ENCODE measurements at regions not wholly inside any gene's neighbourhood (a gene's known extent, or its start where the extent isn't known, plus 50 kb on each side); places are given as distances from the start of the nearest gene placed in this dataset.
"Not testable (repeated sequence)": the region's sequence is repeated elsewhere in the genome, so short reads cannot be mapped to it uniquely, and the experiment has no call there.

DNA sequence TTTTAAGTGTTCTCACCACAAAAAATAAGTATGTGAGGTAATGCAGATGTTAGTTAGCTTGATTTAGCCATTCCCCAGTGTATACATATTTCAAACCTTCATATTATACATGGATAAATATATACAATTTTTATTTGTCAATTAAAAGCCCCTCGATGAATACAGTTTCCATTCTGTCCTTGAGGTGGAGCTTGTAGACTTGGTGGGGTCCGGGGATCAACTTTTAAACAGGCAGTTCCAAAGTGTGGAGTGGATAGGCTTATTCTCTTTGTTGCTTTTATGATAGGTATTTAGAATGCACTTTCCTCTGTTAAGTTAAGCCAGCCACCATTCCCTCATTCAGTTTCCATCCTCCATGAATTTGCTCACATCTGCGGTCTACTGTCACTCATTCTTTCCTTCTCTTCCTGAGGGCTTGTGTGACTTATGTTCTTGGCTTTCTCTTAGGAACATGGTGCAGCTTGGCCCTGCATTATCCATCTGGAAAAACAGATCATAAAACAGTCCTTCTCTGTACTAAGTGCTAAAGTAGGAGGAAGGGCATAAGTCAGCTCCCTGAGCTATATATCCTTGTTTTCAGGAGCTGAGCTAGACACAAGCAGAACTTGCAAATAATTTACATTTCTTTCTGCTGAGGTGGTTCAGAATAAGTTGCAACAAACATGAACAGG, 149.1 kb downstream of the NFKBIZ start:
- DNase-seq = peak; percentile 39

DNA sequence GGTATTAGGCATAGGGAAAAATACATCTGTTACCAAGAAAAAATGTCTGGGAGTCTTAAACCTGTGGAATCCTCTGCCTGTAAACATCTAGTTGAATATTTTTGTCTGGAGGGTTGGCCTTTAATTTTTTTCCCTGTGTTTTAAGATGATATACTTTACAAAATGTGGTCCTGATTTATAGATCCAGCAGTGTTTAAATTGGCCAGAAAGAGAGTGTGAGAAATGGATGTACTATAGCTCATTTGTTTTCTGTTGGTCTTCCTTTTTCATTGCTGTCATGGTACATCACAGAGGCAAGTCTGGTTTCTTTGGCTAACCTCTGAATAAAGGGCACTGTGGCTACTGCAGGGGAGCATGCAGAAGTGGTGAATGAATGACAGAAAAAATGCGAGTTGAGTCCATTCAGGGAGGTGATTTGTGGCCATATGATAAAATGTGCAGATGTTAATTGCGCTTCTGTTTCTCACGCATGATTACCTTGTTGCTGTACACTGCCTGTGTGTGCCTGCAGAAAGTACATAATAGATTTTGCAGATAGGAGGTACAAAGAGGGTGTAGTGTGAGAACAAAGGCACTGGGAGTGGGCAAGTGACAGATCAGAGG, 150.0 kb downstream of the NFKBIZ start:
- no peak for DNase-seq

DNA sequence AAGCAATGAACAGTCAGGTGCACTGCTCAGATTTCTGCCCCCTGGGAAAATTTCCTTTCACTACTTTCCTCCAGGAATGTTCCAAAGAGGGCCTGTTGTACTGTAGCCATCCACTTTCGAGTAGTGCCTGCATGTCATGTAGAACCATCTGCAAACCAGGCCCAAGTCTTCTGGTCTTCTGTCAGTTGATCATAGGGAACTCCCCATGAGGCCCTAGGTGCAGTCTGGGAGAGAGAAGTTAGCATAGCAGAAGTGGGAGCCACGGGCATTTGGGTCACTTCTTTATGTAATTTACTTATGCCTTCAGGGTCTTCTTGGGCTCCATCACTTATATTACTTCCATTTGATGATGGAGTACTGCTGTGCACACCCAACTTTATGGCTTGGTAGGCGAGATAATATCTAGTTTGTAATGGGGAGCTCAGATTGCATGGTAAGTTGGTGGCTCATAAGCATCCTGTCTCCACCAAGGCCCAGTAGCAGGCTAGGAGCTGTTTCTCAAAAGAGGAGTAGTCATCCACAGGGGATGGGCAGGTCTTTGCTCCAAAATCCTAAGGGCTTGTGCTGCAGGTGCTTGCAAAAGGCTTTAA, 151.4 kb downstream of the NFKBIZ start:
- DNase-seq = no peak

DNA sequence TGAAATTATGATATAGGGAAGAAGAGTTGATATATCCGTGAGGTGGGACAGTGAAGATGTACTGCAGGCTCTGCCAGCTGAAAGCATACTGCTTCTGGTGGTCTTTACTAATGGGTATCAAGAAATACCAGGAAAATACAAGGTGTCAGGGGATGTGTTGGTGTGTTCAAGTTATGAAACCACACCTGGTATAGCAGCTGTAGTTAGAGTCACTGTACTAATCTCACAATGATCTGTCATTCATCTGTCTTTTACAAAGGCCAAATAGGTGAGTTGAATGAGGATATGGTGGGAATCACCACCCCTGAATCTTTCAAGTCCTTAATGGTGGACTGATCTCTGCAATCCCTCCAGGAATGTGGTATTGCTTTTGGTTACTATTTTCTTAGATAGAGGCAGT, 152.7 kb downstream of the NFKBIZ start:
- DNase-seq = no peak

DNA sequence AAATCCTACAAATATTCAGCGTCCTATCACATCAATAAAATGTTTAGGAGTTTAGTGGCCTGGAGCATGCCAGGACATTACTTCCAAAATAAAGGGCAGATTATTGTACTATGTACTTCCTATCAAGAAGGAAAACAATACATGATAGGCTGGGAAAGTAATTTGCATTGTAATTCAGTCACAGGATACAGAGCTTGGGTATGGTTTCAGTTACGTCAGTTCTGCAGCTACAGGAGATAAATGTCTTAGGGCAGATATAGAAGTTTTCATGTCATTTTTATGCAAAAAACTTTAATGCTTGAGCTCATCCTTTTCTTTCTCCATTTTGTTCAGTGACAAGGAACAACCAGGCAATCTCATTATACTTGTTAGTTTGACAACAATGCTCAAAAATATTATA, 155.2 kb downstream of the NFKBIZ start:
- no peak for DNase-seq

DNA sequence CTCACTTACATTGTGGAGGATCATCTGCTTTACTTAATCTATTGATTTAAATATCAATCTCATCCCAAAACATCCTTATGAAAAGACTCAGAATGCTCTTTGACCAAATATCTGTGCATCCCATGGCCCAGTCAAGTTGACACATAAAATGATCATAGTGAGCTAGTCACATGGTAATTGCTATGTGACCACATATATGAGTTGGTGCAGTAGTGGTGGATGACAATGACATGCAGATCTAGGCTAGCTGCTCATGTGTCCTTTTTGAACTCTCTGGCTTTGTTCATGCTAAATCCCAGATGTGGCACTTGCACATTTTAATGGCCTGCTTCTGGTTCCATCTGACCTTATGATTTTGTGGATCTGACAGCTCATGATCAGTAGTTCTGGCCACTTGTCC, 156.2 kb downstream of the NFKBIZ start:
- DNase-seq = no peak

DNA sequence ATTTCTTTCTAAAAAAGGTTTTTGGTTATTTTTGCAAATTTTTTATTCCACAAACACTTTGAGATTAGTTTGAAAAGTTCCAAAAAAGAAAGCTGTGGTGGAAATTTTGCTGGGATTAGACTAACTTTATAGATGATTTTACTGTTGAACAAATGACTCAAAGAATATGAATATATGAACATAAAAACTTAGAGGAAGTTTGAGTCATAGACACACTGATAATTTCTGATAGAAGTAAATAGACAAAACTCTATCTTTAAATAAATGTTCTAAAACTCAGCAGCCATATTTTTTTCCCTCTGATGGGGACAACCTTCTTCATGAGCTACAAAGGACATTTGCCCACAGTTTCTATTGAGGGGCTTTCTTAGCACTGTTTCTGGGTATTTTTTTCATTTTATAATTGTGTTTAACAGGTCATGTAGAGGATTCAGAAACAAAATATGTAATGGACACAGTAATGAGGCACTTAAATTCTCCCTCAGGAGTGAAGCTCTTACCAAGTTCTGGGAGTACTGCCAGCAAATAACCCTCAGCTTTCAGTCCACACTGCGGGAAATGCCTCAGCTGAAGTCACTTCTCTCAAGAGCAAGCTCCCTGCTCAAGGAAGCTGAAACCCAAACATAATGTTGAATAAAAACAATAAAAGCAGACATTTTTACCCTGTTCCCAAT, 157.6 kb downstream of the NFKBIZ start:
- peak; percentile 65 for DNase-seq

DNA sequence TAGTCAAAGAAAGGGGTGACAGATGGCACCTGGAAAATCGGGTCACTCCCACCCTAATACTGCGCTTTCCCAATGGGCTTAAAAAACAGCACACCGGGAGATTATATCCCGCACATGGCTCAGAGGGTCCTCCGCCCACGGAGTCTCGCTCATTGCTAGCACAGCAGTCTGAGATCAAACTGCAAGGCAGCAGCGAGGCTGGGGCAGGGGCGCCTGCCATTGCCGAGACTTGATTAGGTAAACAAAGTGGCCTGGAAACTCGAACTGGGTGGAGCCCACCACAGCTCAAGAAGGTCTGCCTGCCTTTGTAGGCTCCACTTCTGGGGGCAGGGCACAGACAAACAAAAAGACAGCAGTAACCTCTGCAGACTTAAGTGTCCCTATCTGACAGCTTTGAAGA, 159.1 kb downstream of the NFKBIZ start:
- DNase-seq = not testable (repeated sequence)

DNA sequence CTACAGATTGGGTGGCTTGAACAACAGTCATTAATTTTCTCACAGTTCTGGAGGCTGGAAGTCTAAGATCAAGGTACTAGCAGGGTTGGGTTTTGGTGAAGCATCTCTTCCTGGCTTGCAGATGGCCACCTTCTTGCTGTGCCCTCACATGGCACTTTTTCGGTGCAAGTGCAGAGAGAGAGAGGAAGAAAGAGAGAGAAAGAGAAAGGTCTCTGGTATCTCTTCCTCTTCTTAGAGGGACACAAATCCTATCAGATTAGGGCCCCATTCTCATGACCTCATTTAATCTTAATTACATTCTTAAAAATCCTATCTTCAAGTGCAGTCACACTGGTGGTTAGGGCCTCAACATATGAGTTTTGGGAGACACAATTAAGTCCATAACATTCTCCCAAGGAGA, 167.1 kb downstream of the NFKBIZ start:
- no peak for DNase-seq

DNA sequence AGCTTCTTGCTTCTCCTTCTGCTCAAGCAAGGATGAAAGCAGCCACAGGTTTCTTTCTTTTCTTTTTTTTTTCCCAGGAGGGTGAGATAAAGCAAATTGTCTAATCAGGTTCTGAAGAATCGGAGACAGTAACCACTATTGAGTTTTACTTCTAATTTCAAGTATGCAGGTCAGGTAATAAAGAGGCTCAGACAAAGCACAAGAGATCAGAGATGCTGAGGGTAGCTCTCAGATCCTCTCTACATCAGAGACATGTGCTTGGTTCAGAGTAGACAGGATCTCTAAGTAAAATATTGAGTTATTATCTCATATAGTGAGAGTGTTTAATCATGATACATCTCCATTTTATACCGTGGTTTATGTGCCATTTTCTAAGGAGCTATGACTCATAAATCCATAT, 168.5 kb downstream of the NFKBIZ start:
- no peak for DNase-seq

DNA sequence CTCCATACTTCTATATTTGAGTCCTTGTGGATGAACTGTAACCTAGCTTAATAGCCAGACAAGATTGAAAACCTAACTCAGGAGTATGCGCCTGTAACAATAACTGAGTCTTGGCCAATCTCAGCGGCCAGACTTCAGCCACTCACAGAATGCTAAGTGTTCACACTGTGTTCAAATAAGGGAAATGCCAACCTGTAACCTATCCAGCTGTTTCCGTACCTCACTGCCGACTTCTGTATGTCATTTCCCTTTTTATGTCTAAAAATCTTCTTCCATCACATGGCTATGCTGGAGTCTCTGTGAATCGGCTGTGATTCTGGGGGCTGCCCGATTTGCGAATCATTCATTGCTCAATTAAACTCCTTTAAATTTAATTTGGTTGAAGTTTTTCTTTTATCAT, 169.2 kb downstream of the NFKBIZ start:
- no peak for DNase-seq

DNA sequence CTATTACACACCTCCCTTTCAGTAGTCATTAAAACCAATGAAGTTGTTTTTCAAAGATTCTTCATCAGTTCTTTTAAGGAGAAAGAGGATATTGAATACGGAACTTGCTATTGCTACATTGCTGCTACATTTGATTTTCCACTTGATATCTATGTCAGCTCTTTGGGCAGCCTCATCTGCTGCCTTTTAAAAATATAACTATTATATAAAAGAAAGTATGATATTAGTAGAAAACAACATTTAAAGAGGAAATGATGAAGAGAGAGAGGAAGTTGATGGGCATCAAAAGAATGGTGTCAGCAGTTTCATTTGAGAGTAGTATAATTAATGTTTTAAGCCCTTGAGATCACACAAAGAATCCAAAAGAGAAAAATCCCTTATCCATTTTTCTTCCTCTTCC, 171.4 kb downstream of the NFKBIZ start:
- no peak for DNase-seq

DNA sequence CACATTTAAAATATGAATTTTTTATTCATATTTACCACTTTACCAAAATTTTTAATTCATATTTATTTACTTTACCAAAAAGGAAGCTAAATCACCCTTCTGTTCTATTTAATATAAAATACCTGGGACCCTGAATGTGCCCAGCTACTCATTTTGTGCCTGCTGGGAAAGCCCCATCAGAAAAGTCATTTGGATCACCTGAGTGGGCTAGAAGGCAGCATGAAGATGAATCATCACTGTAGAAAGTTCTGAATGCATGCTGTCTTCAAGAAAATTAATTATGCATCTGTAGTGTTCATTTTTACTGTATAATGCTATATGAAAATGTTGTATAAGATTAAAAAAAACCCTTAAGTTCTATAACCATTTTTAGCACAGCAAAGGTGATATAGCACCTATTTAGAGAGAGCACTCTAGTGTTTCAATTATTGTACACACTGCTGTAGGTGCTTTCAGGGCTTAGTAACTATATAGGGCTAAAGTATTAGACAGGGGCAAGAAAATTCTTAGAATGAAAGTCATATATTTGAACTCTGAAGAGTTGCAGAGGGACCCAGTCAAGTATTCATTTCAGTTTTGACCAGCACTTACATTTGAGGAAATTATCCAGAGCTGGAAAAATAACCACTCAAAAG, 175.1 kb downstream of the NFKBIZ start:
- no peak for DNase-seq

DNA sequence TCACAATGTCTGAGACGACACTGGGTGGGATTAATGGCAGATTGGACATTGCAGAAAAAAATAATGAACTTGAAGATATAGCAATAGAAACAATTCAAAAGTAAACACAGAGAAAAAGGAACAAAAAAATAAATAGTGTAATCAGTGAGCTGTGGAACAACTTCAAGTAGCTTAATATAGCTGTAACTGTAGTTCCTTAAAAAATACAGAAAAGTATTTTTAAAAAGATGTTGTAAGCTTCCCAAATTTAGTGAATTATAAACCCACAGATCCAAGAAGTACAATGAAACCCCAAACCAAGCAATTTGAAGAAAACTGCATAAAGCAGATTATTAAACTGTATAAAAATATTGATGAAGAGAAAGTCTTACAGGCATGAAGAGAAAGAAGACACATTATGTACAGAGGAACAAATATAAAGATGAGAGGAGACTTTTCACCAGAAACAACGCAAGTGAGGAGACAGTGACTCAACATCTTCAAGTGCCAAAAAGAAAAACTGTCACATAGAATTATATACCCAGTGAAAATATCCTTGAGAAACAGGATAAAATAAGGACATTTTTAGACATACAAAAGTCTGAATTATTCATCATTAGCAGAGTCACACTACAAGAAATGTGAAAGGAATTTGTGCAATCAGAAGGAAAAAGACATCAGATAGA, 176.4 kb downstream of the NFKBIZ start:
- no peak for DNase-seq

DNA sequence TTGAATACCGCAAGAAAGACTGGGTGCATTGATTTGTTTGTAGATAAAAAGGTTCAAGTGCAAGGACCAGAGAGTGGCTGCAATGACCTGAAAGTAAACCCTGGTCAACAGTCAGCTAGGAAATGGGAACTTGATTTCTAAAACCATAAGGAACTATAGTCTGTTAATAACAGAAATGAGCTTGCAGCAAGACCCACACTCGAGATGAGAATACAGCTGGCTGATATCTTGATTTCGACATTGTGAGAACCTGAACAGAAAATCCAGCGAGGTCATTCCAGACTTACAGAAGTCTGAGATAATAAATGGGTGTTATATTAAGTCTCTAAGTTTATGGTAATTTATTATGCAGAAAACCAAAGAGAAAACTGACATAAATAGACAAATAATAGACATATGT, 177.3 kb downstream of the NFKBIZ start:
- DNase-seq = no peak

DNA sequence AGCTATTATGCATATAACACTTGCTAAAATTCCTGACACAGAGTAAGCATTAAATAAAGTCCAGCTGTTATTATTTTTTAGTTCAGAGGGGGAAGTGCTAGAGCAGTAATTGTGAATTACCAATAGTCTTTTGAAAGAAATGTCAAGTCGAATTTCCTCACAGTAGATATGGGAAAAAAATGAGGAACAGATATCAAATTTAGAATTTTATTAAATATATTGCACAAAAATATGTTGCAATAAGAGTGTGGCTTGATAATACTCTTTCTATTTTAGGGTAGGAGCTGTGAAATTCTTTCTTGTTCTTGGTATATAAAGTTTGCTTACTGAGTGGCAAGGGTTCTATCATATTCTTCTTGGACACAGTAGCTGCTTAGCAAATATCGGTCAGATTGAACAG, 181.3 kb downstream of the NFKBIZ start:
- DNase-seq = no peak

DNA sequence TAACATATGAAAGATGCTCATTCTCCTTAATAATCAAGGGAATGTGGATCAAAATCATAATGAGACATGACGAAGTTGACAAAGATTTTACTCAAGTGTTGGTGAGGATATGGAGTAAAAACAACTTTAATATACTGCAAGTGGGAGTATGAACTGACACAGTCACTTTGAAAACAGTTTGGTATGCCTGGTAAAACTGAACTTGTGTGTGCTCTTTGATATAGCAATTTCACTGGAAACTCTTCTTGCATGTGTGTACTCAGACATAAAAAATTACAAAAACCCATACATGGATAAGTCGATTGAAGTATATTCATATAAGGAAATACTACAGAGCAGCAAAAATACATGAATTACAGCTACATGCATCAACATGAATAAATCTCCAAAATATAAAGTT, 182.5 kb downstream of the NFKBIZ start:
- no peak for DNase-seq

DNA sequence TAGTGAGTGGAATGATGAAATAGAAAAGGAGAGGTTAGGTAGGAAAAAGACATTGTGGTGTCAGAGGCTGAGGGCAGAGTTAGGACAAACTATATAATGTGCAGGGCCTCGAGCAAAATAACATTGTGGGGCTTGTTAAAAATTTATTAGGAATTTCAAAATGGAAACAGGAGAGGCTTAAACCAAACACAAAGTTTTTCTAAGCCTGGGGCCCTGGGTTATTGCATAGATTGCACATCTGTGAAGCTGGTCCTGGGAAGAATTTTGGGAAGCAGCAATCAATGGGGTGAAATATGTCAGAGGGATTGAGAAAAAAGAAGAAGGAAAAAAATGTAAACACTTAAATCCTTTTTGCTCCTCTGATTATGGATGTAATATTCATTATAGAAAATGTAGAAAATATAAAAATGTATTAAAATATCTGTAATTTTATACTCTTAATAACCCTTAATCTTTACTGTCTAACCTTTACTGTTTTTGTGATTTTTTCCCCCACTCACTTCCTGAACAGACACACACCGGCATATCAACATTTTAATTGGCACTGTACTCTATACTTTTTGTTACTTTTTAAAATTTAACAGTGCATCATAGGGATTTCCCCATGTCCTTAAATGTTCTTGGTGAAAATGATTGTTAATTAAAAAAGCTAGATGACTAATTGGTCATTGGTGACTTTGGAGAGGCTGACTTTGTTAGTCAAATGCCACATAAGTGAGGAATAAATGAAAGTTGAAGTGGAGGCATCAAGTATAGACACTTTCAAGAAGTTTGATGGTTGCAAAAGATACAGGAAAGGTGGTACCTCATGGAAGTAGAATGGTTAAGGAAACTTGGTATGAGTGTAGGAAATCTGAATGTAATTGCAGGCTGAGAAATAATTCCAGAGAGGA, 183.4 kb downstream of the NFKBIZ start:
- no peak for DNase-seq

DNA sequence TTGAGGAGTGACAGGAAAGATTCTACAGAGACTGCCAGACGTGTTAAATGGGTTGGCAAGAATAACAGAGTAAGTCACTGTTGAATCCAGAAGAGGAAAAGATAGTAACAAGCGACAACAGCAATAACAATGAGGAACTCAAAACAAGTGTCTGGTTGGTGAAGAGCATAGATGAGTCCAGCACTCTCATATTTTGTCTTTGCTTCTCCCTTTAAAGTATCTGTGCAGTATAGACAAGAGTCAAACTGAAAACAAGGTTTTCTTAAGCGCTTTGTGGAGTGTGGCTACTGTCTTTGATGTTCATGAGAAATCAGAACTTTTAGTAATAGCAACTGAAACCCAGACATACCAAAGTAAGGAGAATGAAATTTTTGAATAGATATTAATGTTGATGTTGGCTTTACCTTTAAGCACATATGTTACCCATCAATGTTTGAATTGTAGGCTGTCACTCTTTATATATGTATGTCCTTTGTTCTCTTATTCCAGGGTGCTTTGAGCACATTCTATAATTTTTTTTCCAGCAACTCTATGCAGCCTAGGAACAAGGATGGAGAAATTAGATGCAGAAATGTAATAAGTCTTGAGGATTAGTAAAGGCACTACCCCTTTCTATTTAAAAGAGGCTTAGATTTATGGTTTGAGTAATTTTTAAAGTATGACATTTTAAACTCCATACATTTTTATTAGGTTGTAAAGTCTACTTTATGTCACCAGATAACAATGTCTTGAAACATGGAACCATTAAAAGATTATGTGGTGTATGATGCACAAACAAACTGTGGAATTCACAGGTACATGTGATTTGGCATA, 185.5 kb downstream of the NFKBIZ start:
- no peak for DNase-seq

DNA sequence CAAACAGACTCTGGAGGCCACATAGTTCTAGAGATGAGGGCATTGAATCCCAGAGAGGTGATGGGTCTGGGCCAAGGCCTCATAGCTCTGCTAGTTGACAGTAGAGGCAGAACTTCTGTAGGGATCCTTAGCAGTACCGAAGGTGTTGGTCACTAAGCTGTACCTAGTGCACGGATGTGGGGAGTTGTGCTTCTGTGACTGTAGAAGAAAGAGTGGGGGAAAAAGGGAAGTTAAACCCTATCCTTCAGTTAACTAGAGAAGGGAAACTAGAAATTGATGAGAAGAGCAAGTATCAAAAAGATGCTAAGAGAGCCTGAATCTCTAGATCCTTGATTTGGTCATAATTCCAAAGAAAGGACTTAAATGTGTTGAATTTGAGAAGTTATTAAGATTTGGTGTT, 186.7 kb downstream of the NFKBIZ start:
- no peak for DNase-seq

DNA sequence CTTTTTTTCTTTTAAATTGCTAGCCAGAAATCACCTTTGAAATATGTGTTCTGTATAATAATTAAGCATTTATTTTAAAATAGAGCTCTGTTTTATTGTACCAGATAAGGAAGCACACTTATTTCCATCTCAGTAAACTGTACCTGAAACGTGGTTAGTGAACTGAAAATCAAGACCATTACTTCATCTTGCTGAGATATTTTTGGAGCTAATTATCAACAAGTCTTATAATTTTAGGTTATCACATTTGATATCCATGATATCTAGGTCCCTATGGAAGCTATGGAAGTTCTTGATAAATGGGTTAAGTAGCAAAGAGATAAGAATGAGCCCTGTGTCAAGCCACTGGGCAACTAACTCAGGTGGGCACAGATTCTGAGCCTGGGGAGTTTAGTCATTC, 187.2 kb downstream of the NFKBIZ start:
- DNase-seq = no peak

Data from tongue (tissue), 1 donor.